ENCODE measurements at regions not wholly inside any gene's neighbourhood (a gene's known extent, or its start where the extent isn't known, plus 50 kb on each side); places are given as distances from the start of the nearest gene placed in this dataset.

- no peak for DNase-seq
These were observed 164.9 kb upstream of the SASH1 start for GRCh38 chr6:148177589-148178233.

- no peak for DNase-seq
These were observed 162.9 kb upstream of the SASH1 start for GRCh38 chr6:148179786-148180185.

GRCh38 chr6:148182378-148182777 lies 160.3 kb upstream of the SASH1 start:
- no peak for DNase-seq

GRCh38 chr6:148183776-148184175 lies 158.9 kb upstream of the SASH1 start:
- no peak for DNase-seq

GRCh38 chr6:148186916-148187315 lies 155.7 kb upstream of the SASH1 start:
- DNase-seq: no peak

- no peak for DNase-seq
These were observed 150.3 kb upstream of the SASH1 start for GRCh38 chr6:148192310-148192709.

- DNase-seq: no peak
These were observed 149.5 kb upstream of the SASH1 start for GRCh38 chr6:148193063-148193680.

GRCh38 chr6:148195511-148195910 lies 147.1 kb upstream of the SASH1 start:
- DNase-seq: no peak

- DNase-seq: no peak
These were observed 143.1 kb upstream of the SASH1 start for GRCh38 chr6:148199584-148199983.

GRCh38 chr6:148200293-148200692 lies 142.3 kb upstream of the SASH1 start:
- no peak for DNase-seq

GRCh38 chr6:148200781-148201180 lies 141.9 kb upstream of the SASH1 start:
- no peak for DNase-seq

- DNase-seq: no peak
These were observed 139.2 kb upstream of the SASH1 start for GRCh38 chr6:148203281-148203925.

GRCh38 chr6:148203970-148204369 lies 138.7 kb upstream of the SASH1 start:
- DNase-seq: peak; percentile 22

- DNase-seq: no peak
These were observed 134.3 kb upstream of the SASH1 start for GRCh38 chr6:148208298-148208697.

GRCh38 chr6:148211777-148212324 lies 130.8 kb upstream of the SASH1 start:
- no peak for DNase-seq

- no peak for DNase-seq
These were observed 130.3 kb upstream of the SASH1 start for GRCh38 chr6:148212366-148212765.

GRCh38 chr6:148213366-148213765 lies 129.3 kb upstream of the SASH1 start:
- no peak for DNase-seq

- DNase-seq: no peak
These were observed 128.0 kb upstream of the SASH1 start for GRCh38 chr6:148214667-148215066.

GRCh38 chr6:148217051-148217450 lies 125.6 kb upstream of the SASH1 start:
- DNase-seq: no peak

GRCh38 chr6:148217921-148218320 lies 124.7 kb upstream of the SASH1 start:
- DNase-seq: no peak

GRCh38 chr6:148218542-148219258 lies 123.9 kb upstream of the SASH1 start:
- DNase-seq: no peak

- no peak for DNase-seq
These were observed 121.2 kb upstream of the SASH1 start for GRCh38 chr6:148221196-148221979.

- no peak for DNase-seq
These were observed 120.3 kb upstream of the SASH1 start for GRCh38 chr6:148222376-148222775.

Measured in activated gamma-delta T cell treated with Interleukin-2 at 50 U/mL for 16 hours (primary cell).